ENCODE measurements at regions not wholly inside any gene's neighbourhood (a gene's known extent, or its start where the extent isn't known, plus 50 kb on each side); places are given as distances from the start of the nearest gene placed in this dataset.
"Not testable (repeated sequence)": the region's sequence is repeated elsewhere in the genome, so short reads cannot be mapped to it uniquely, and the experiment has no call there.

GRCh38 chr11:34830648-34831047, 85.5 kb downstream of the APIP start:
- DNase-seq (ENCODE audit: low read depth), result no peak

- no peak for DNase-seq (ENCODE audit: low read depth)
These were observed 86.1 kb downstream of the APIP start for GRCh38 chr11:34830035-34830434.

GRCh38 chr11:34827228-34827627, 89.0 kb downstream of the APIP start:
- no peak for DNase-seq (ENCODE audit: low read depth)

DNA sequence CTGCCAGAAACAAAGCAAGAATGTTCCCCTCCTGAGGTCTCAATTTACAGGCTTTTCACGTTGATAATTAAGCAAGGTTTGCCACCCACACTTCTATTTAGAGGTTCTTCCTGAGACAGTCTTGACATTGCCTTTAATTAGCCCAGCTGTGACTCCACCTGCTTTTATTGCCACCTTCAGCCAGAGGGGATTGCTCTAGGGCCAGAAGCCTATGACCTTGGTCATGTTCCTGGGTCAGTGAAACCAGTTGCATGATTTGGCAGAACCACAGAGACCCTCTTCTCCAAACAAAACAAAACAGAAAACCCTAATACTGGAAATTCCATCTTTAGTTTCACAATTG, 89.8 kb downstream of the APIP start:
- no peak for DNase-seq (ENCODE audit: low read depth)

DNA sequence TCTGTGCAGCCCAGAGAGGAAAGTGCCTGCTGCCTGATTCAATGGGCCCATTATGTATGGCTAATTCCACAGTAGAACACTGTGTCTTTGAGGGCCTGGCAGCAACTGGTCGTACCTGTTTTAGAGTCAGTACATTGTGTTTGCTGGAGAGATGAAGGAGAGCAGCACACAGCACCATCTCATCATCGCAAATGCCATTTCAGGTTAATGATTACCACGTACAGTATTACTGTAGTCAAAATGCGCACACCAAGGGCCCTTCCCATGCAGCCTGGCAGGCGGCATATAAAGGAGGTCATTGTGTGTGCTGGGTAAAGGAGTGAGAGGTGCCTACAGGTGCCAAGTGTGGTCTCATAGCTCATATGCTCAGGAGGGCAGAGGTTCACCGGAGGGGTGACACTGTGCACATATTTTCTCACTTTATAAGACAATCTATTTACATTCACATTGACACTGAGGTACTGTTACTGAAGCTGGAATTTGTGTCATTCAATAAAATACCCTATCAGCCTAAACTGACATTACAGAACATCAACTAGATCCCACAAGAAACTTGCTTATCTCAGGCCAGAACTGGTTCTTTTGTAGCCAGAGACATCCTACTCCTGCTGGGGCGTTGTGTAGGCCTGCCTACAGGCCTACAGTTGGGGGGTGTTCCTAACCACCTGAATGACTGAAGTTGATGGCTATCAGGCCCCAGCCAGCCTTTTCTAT, 90.4 kb downstream of the APIP start:
- DNase-seq (ENCODE audit: low read depth), result no peak

GRCh38 chr11:34825315-34825669, 90.9 kb downstream of the APIP start:
- DNase-seq (ENCODE audit: low read depth), result no peak

DNA sequence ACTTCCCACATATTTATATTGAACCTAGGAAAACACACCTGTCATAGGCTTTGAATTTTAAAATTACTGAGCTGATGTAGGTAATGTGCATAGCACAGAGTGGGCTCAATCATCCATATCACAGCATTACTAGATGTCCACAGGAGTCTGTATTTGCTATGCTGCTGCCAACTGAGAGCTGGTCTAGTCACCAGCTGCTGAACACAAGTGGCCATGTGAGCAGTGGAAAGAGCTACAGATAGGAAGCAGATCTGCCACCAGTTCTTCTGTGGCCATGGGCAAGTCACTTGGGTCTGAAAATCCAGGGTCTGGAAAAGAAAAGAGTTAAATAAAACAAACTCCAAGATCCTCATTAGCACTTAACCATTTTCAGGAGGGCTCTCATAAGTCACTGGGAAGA, 91.8 kb downstream of the APIP start:
- no peak for DNase-seq (ENCODE audit: low read depth)

DNA sequence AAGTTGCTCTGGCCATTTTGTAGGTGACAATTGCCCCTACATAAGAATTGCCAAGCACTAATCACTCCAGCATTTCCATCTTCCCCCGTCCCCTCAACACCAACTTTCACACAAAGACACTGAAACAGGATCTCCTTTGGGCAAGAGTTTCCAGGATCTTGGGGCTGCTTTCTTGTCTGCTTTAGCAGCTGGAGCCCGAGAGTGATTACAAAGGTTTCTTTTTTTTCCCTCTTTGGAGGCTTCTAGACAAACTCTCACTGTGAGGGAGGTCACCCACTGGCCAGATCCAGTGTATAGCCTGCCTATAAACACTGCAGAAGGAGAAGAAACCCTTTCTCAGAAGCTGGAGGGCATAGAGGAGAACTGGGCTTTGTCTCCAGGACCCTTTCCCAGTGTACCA, 92.5 kb downstream of the APIP start:
- DNase-seq (ENCODE audit: low read depth), result no peak

DNA sequence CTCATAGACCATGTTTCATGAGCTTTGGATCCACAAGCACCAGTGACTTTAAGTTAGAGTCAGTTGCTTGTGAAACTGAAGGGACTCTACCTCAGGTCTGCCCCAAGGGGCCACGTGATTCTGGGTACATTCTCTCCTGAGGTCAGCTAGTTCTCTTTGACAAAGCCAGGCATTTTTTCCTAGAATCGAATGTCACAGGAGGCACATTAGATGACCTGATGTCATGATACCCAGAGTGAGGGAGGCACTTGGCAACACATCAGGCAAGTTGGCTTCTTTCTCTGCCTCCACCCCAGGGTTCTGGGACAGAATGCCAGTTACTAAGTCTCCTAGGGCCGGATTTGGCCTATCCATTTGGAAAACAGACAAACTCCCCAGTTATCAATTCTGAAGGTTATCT, 93.0 kb downstream of the APIP start:
- DNase-seq (ENCODE audit: low read depth), result no peak

DNA sequence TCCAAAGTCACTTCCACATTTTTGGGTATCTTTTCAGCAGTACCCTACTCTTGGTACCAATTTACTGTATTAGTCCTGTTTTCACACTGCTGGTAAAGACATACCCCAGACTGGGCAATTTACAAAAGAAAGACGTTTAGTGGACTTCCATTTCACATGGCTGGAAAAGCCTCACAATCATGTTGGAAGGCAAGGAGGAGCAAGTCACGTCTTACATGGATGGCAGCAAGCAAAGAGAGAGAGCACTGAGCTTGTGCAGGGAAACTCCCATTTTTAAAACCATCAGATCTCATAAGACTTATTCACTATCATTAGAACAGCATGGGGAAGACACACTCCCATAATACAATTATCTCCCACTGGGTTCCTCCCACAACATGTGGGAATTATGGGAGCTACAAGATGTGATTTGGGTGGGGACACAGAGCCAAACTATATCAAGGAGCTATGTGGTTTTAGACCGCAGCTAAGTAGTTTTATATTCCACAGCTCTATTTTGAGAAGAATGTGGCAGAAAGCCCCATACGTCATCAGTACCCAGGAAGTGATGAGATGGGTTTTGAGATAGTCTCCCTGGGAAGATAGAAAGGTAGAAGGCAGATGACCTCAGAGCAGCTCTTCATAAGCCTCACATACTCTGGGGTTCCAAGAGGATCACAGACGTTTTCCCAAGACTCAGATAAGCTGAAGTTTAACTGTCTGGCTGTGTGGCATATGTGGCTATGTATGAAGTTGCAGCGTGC, 96.3 kb downstream of the APIP start:
- no peak for DNase-seq (ENCODE audit: low read depth)

- not testable (repeated sequence) for DNase-seq (ENCODE audit: low read depth)
These were observed 98.4 kb downstream of the APIP start for GRCh38 chr11:34817812-34818211.

DNA sequence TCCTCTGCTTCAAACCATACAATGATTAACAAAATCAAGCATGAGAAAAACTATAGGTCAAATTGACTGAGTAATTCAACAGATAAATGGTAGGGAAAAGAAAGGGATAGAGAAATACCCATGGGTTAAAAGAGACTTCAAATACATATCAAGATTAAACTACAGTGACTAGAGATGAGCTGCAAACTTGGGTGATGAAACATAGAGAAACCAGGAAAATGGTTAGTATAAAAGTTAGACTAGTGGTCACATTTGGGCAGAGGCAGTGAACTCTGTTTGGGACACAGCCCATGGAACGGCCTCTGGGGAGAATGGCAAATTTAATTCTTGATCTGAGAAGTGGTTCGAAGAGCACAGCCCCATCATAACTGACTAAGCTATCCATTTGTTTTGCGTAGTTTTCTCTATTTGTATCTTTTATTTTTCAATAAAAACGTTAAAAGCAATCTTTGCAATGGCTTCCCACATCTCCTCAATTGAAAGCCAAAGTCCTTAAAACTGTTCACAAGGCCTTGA, 99.4 kb downstream of the APIP start:
- no peak for DNase-seq (ENCODE audit: low read depth)

DNA sequence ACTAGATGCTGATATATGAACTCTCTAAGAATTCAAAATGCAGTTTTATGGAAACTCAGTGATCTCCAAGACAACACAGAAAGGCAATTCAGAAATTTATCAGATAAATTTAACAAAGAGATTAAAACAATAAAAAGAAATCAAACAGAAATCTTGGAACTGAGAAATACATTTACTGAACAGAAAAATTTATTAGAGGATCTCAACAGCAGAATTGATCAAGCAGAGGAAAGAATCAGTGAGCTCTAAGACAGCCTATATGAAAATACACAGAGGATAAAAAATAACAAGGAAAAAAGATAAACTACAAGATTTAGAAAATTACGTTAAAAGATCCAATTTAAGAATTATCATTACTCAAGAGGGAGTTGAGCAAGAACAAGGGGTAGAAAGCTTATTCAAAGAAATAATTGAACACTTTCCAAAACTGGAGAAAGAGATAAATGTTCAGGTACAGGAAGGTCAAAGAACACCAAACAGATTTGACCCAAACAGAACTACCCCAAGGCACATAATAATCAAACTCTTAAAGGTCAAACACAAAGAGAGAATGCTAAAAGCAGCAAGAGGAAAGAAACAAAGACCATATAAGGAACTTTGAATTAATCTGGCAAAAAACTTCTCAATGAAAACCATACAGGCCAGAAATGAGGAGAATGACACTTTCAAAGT, 103.1 kb downstream of the APIP start:
- DNase-seq (ENCODE audit: low read depth), result no peak

DNA sequence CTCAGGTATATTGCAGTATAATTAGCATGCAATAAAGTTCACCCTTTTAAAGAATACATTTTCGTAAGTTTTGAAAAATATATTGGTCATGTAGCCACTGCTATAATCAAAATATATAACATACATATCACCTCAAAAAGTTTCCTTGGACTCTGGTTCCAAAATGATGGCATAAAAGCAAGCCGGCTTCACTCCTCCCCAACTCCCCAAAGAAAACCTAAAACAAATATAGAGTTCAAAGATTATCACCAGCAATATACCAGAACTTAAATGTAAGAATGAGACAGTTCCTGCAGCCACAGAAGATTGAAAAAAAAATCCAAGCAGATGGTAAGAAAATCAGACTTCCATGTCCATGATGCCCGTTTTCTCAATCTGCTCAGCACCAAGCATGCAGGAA, 104.3 kb downstream of the APIP start:
- DNase-seq (ENCODE audit: low read depth), result no peak

GRCh38 chr11:34810107-34810562, 106.0 kb downstream of the APIP start:
- DNase-seq (ENCODE audit: low read depth), result no peak

DNA sequence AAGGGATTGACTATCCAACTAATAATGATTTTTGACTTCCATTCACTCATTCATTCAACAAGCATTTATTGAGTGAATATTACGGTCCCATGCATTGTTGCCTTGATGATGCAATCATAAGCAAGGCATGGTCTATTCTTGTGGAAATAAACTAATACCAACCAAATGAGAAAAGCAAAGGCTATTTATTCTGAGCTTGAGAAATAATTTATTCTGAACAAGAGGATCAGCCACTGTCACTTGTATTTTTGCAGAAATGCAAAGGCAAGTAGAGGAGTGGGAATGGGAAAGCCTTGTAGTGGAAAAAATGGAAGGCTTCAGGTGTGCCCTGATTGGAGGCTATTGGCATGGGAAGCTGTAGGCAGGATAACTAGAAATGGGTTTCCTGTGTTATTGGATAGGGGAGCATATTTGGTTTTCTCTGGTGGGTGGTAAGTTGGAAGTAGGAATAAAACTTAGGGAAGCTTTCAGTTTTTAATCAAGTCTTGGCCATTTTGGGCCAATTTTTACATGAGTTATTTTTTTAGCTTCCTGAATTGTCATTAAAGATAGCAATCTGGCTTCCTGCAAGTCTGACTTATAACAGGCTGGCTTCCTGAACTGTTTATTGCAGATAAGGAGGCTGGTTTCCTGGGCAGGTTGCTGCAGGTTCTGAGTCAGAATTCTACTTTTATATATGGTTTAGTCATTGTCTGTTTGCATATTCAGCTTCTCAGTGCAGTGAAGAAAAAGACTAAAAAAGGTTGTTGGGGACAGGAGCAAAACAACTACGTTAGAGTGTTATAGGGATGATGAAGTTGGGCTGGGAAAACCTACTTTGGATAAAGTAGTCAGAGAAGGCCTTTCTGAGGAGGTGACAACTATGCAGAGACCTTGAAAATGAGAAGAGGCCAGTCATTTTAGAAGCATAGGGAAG, 106.7 kb downstream of the APIP start:
- DNase-seq (ENCODE audit: low read depth), result no peak

DNA sequence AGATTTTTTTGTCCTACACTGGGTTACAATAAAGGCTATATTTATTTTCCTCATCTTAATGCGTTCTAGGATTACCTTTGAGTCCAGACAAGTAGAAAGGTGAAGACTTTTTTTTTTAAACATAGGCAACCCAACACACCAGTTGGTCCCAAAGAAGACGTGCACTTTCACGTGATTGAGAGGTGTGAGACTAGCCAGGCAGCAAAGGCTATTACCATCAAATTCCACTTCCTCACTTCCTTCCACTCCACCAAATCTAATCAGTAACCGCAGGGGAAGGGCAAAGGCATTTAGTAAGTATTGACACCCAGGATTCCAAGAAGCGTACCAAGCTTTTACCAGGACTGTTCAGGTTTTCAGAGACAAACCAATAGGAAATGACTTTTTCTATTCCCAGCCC, 109.3 kb downstream of the APIP start:
- DNase-seq (ENCODE audit: low read depth), result no peak

DNA sequence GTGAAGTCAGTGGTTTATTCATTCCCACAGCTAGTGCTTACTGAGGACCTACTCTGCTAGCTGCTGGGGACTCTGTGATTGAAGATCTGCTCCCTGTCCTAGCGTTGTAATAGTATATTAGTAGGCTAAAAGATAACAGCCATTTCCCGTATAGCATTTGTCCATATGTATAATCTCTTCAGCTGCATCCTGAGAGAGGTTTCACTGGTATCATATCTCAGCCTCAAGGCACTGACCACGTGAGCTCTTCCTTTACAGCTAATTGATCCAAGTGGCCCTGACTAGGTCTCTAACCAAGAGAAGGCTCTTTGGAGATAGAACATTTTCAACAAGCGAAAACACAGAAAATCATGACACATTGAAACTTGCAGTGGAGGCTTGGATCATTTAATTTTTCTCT, 110.2 kb downstream of the APIP start:
- no peak for DNase-seq (ENCODE audit: low read depth)

GRCh38 chr11:34799848-34800247, 116.3 kb downstream of the APIP start:
- DNase-seq (ENCODE audit: low read depth), result no peak

DNA sequence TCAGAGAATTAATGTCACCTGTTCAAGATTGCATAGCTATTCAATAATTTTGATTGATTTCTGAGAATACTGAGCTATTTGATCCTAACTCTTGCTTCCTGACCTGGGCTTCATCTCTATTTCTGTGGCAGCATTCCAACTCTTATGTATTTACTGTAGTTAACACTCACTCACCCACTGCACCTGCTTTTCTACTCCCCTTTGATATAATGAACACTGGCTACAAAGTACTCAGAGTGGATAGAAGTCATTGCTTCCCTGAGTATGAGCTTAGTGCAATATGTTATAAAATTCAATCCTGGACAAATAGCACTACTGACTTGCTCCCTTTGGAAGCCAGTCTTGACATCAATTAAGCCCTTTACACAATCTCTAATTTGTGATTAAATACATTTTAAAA, 117.2 kb downstream of the APIP start:
- DNase-seq (ENCODE audit: low read depth), result no peak

GRCh38 chr11:34797497-34797896, 118.7 kb downstream of the APIP start:
- not testable (repeated sequence) for DNase-seq (ENCODE audit: low read depth)

DNA sequence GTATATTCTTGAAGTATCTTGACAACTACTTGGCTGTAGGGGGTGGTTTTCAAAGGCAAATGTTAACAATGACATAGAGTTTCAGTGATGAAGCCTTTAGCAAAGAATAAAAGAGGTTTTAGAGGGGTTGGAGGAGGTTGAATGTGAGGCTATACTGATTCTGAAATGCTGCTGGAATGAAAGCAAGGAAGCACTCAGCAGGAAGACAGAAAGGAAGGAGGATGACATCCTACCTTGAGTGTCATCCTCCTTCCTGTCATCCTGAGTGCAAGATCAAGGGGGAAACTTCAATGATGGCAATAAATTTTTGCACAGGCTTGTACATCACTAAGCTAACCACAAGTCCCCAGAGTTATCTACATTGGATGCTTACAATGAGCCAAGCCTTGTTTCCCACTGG, 120.5 kb downstream of the APIP start:
- no peak for DNase-seq (ENCODE audit: low read depth)

Measured in GM04504 (cell line).